ENCODE measurements at regions not wholly inside any gene's neighbourhood (a gene's known extent, or its start where the extent isn't known, plus 50 kb on each side); places are given as distances from the start of the nearest gene placed in this dataset.

DNA sequence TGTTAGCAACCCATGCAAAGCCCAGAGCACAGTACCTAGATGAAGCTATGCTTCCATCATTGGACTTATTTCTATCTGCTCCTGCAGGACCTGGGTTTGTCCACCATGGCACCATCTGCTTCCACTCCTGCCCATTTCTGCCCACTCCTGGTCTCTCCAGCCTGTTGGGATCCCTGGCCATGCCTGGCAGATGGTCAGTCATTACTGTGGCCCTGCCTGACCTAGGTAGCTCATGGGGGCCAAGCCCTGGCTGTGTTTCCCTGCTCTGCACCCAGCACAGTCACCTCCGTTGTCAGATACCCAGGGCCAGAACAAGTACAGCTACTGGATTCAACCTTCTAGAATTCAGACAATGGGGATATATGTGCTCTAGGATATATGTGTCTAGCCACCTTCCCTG lies 185.8 kb upstream of the TLE3 start:
- H3K4me3 ChIP-seq = no peak overlapping the region
- intact Hi-C loops (cut with DNase I) = no loop called here

DNA sequence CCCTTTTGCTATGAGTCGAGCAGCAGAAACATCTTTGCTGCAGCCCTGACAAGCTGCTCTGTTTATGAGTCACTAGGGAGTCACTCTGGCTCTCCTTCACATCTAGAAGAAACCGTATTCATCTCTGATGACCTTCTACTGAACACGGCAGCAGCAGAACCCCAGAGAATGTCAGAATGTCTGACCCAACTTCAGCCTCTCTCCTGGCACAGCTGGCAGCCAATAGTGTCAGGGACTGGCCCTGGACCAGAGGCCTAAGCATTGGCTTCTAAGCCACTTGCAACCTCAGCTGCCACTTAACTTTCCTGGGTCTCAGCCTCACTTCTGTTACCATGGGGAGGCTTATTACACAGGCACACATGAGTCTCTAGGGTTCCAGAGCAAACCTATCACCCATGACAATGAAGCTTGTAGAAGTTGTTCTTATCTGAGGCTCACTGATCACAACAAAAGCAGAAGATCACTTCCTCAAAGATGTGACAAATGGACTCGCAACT lies 184.1 kb upstream of the TLE3 start:
- WGBS (ENCODE audit: insufficient coverage, low coverage, low lambda C conversion rate, missing lambda C conversion rate) = 76% methylated on average over 2 of the region's 4 CpGs
- DNase-seq (no peak), ATAC-seq (no peak)
- intact Hi-C loops (cut with DNase I) = no loop called here
- no peak overlapping the region for H3K27ac ChIP-seq
- H3K36me3 ChIP-seq = no peaks in the 10 kb centered on the region
- H3K4me3 ChIP-seq = no peak overlapping the region
- H3K9me3 ChIP-seq = no peaks in the 10 kb centered on the region
- no peaks in the 10 kb centered on the region for H3K27me3 ChIP-seq
- H3K4me1 ChIP-seq = peaks cover 0 to 4% (median 0%) of the 10 kb centered on the region in 4 donors
- TF ChIP-seq, protein P1, sequence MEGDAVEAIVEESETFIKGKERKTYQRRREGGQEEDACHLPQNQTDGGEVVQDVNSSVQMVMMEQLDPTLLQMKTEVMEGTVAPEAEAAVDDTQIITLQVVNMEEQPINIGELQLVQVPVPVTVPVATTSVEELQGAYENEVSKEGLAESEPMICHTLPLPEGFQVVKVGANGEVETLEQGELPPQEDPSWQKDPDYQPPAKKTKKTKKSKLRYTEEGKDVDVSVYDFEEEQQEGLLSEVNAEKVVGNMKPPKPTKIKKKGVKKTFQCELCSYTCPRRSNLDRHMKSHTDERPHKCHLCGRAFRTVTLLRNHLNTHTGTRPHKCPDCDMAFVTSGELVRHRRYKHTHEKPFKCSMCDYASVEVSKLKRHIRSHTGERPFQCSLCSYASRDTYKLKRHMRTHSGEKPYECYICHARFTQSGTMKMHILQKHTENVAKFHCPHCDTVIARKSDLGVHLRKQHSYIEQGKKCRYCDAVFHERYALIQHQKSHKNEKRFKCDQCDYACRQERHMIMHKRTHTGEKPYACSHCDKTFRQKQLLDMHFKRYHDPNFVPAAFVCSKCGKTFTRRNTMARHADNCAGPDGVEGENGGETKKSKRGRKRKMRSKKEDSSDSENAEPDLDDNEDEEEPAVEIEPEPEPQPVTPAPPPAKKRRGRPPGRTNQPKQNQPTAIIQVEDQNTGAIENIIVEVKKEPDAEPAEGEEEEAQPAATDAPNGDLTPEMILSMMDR (IDR thresholded peaks at IDR 0.05) = no peak
- TF ChIP-seq POLR2A (IDR thresholded peaks at IDR 0.05) = no peak

More for the DNA sequence above, 185.8 kb upstream of the TLE3 start:
- TF ChIP-seq, protein P1 (IDR thresholded peaks at IDR 0.05) = no peak
- TF ChIP-seq POLR2A (IDR thresholded peaks at IDR 0.05) = no peak
- Histone ChIP-seq H3K4me1 (peaks cover 0 to 4% (median 0%) of the 10 kb centered on the region in 4 donors), H3K9me3 (no peaks in the 10 kb centered on the region), H3K27ac (no peak overlapping the region), H3K36me3 (no peaks in the 10 kb centered on the region), H3K27me3 (no peaks in the 10 kb centered on the region)
- DNase-seq (no peak), ATAC-seq (no peak)
- WGBS (ENCODE audit: insufficient coverage, low coverage, low lambda C conversion rate, missing lambda C conversion rate) = 50% methylated on average over 1 of the region's 1 CpG

DNA sequence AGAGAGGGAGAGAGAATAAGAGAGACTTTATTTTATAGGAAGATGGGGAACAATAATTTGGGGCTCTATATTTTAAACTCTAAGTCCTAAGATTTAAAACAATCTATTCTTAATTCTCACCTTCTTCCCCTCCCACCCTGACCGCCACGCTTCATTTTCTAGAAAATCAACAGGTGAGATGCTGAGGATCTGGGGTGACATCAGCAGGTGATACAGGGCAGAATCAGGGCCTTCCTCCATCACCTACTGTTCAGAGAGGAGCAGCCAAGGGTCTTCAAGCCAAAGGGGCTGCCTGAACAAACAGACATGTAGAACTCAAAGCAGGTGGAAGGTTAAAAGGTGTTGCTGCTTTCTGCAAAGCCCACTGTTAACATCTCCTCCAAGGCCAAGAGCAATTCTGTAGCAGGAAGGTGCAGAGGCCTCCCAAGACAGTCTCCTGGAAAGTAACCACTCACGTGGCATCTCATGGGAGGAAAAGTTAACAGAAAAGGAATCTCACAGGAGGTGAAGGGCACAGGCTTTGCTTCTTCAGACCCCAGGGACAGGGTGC lies 183.6 kb upstream of the TLE3 start:
- DNase-seq (no peak), ATAC-seq (no peak)
- Histone ChIP-seq H3K9me3 (no peaks in the 10 kb centered on the region), H3K4me1 (peaks cover 0 to 4% (median 0%) of the 10 kb centered on the region in 4 donors), H3K27ac (no peak overlapping the region), H3K36me3 (no peaks in the 10 kb centered on the region), H3K4me3 (no peak overlapping the region), H3K27me3 (no peaks in the 10 kb centered on the region)
- intact Hi-C loops (cut with DNase I) = no loop called here
- 83% methylated on average over 3 of the region's 3 CpGs for WGBS (ENCODE audit: insufficient coverage, low coverage, low lambda C conversion rate, missing lambda C conversion rate)
- TF ChIP-seq POLR2A (IDR thresholded peaks at IDR 0.05) = no peak
- TF ChIP-seq, protein P1 (IDR thresholded peaks at IDR 0.05) = no peak

DNA sequence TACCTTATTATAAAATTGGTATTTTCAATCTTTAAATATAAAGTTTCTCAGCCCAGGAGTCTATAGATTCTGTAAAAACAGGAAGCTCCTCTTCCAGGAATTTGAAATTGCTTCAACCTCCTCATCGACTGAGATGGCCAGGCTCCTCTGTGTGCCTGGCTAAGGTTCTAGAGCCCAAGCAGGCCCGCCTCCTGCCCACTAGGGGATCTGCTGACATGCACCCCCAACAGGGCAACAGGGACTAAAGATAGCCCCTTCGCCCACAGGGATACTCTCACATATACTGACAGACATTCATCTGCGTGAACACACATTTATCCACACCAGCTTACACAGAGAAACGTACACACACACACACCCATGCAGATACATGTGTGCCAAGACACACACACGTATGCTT lies 183.1 kb upstream of the TLE3 start:
- intact Hi-C loops (cut with DNase I) = no loop called here
- Histone ChIP-seq H3K27me3 (no peaks in the 10 kb centered on the region), H3K36me3 (no peaks in the 10 kb centered on the region), H3K27ac (no peak overlapping the region), H3K4me1 (peaks cover 0 to 4% (median 0%) of the 10 kb centered on the region in 4 donors), H3K9me3 (no peaks in the 10 kb centered on the region), H3K4me3 (no peak overlapping the region)
- ATAC-seq = no peak
- 76% methylated on average over 4 of the region's 6 CpGs for WGBS (ENCODE audit: insufficient coverage, low coverage, low lambda C conversion rate, missing lambda C conversion rate)
- no peak for DNase-seq
- TF ChIP-seq POLR2A (IDR thresholded peaks at IDR 0.05) = no peak
- TF ChIP-seq, protein P1 (IDR thresholded peaks at IDR 0.05) = no peak
